HCT116 (cell line): ENCODE measurements at regions not wholly inside any gene's neighbourhood (a gene's known extent, or its start where the extent isn't known, plus 50 kb on each side); places are given as distances from the start of the nearest gene placed in this dataset.

Experiments used
- ATAC-seq: fragments of 200-7000 bp; cut with Tn5 transposase; 2 replicates; pipeline ENCODE4 v1.9.1; 2020; ENCODE audit warnings: mild to moderate bottlenecking, moderate library complexity
- BruUV-seq: library from RNA; stranded (reverse); fragments of 400-500 nt; replicated peaks from 2 replicates; lab custom pipeline; 2021; lab: Mats Ljungman, UMichigan
- CTCF ChIA-PET: fragments of 300-600 bp; sonication (Branson Sonifier 250); formaldehyde crosslinking; loops from one replicate; lab custom pipeline; 2021; ENCODE audit warnings: antibody characterized with exemption; lab: Charles Lee
- POLR2A ChIA-PET: fragments of 300-600, 350-600 bp; sonication (Branson Sonifier 250); formaldehyde crosslinking; loops from one replicate; lab custom pipeline; 2021; ENCODE audit warnings: antibody characterized with exemption; lab: Charles Lee
- RAD21 ChIA-PET, 2 experiments: fragments of 300-600 bp; sonication (Branson Sonifier 250); formaldehyde crosslinking; loops; one replicate each; lab custom pipeline; 2023; ENCODE audit warnings: low total read pairs in 2 of 2; ENCODE audit not compliant: uncharacterized antibody in 2 of 2, unreplicated experiment in 2 of 2, low non-redundant PET in 1 of 2; lab: Charles Lee
- DNase-seq: peaks from one replicate; pipeline ENCODE4 v3.0.0-alpha.2; 2010; ENCODE audit warnings: low read depth, low spot score
- H2AFZ ChIP-seq: fragments of 200-600 bp; shearing (Covaris generic), sonication (generic); 2 replicates; pipeline ENCODE4 v1.6.1; 2017; ENCODE audit warnings: low read depth, mixed run types, mixed read lengths, antibody characterized with exemption, low read length; ENCODE audit not compliant: poor library complexity, severe bottlenecking
- H3K27ac ChIP-seq: 2 replicates; pipeline ENCODE4 v1.5.1; 2012; ENCODE audit warnings: low read depth, low read length
- H3K27me3 ChIP-seq: fragments of 200-600 bp; sonication (generic); 2 replicates; pipeline ENCODE4 v1.6.1; 2016; ENCODE audit warnings: mixed run types, low read length, mixed read lengths; ENCODE audit not compliant: insufficient read depth
- H3K36me3 ChIP-seq, 2 experiments: fragments of 200-500 bp in 1 of 2; fragments of 200-600 bp in 1 of 2; sonication (Bioruptor generic) in 1 of 2; sonication (generic) in 1 of 2; 2 replicates each; pipeline versions ENCODE4 v1.5.1 to v1.6.1; 2014 to 2016; ENCODE audit warnings: low read length in 2 of 2, inconsistent platforms in 1 of 2, mixed read lengths in 1 of 2, mixed run types in 1 of 2; ENCODE audit not compliant: insufficient read depth in 2 of 2, control insufficient read depth in 1 of 2
- H3K4me1 ChIP-seq, 2 experiments: fragments of 200-600 bp in 1 of 2; sonication (generic) in 1 of 2; 2 replicates each; pipeline versions ENCODE4 v1.5.1 to v1.6.1; 2012 to 2017; ENCODE audit warnings: low read length in 2 of 2, inconsistent platforms in 1 of 2, mild to moderate bottlenecking in 1 of 2, mixed read lengths in 1 of 2, mixed run types in 1 of 2, moderate library complexity in 1 of 2; ENCODE audit not compliant: insufficient read depth in 2 of 2, control insufficient read depth in 1 of 2
- H3K4me2 ChIP-seq: fragments of 200-600 bp; sonication (generic); 2 replicates; pipeline ENCODE4 v1.6.1; 2017; ENCODE audit warnings: mixed run types, low read length, mixed read lengths
- H3K4me3 ChIP-seq, 2 experiments: fragments of 200-600 bp in 1 of 2; sonication (generic) in 1 of 2; replicated peaks in 1 of 2; 2 replicates each; pipeline ENCODE4 v1.5.1; 2011 to 2016; ENCODE audit warnings: low read length in 2 of 2, control low read depth in 1 of 2, low read depth in 1 of 2, mild to moderate bottlenecking in 1 of 2, mixed read lengths in 1 of 2, mixed run types in 1 of 2
- H3K79me2 ChIP-seq: fragments of 200-600 bp; sonication (generic); 2 replicates; pipeline ENCODE4 v1.6.1; 2017; ENCODE audit warnings: mild to moderate bottlenecking, mixed run types, low read length, moderate library complexity, mixed read lengths; ENCODE audit not compliant: insufficient read depth
- H3K9ac ChIP-seq: fragments of 200-600 bp; sonication (generic); 2 replicates; pipeline ENCODE4 v1.6.1; 2016; ENCODE audit warnings: low read length, mixed read lengths
- H3K9me2 ChIP-seq: fragments of 200-600 bp; sonication (generic), shearing (Covaris generic); 2 replicates; pipeline ENCODE4 v1.6.1; 2017; ENCODE audit warnings: mixed run types, mild to moderate bottlenecking, moderate library complexity; ENCODE audit not compliant: insufficient read depth
- H3K9me3 ChIP-seq, 2 experiments: fragments of 200-500 bp in 1 of 2; fragments of 200-600 bp in 1 of 2; sonication (Bioruptor generic) in 1 of 2; sonication (generic) in 1 of 2; 2 replicates each; pipeline ENCODE4 v1.6.1; 2014 to 2017; ENCODE audit warnings: low read length in 2 of 2, mixed read lengths in 2 of 2, inconsistent platforms in 1 of 2, low read depth in 1 of 2, mild to moderate bottlenecking in 1 of 2, mixed run types in 1 of 2, moderate library complexity in 1 of 2; ENCODE audit not compliant: control insufficient read depth in 1 of 2, insufficient read depth in 1 of 2
- H4K20me1 ChIP-seq: fragments of 200-600 bp; sonication (generic), shearing (Covaris generic); 2 replicates; pipeline ENCODE4 v1.6.1; 2017; ENCODE audit warnings: mixed run types, mild to moderate bottlenecking, moderate library complexity; ENCODE audit not compliant: insufficient read depth
- CBX3 ChIP-seq: IDR thresholded peaks from 2 replicates; pipeline ENCODE4 v1.6.1; 2012; ENCODE audit warnings: low read depth
- CEBPB ChIP-seq: IDR thresholded peaks from 2 replicates; pipeline ENCODE4 v1.6.1; 2012; ENCODE audit warnings: low read depth
- EGR1 ChIP-seq: IDR thresholded peaks from 2 replicates; pipeline ENCODE4 v1.6.1; 2012; ENCODE audit warnings: low read depth
- ELF1 ChIP-seq: IDR thresholded peaks from 2 replicates; pipeline ENCODE4 v1.6.1; 2012; ENCODE audit warnings: low read depth, borderline replicate concordance
- EZH2 ChIP-seq: fragments of 200-600 bp; sonication (generic); IDR thresholded peaks from 2 replicates; pipeline ENCODE4 v1.6.1; 2017; ENCODE audit warnings: antibody characterized with exemption, mixed run types
- EZH2phosphoT487 ChIP-seq: fragments of 200-600 bp; IDR thresholded peaks from 2 replicates; pipeline ENCODE4 v1.6.1; 2018; ENCODE audit warnings: antibody characterized with exemption, borderline replicate concordance
- FOSL1 ChIP-seq: IDR thresholded peaks from 2 replicates; pipeline ENCODE4 v1.6.1; 2012; ENCODE audit warnings: low read depth
- JUND ChIP-seq: IDR thresholded peaks from 2 replicates; pipeline ENCODE4 v1.6.1; 2012
- POLR2AphosphoS5 ChIP-seq: IDR thresholded peaks from 2 replicates; pipeline ENCODE4 v1.6.1; 2011; ENCODE audit warnings: mild to moderate bottlenecking, low read depth, low read length, moderate library complexity
- RAD21 ChIP-seq: IDR thresholded peaks from 2 replicates; pipeline ENCODE4 v1.6.1; 2012; ENCODE audit warnings: low read depth, mild to moderate bottlenecking
- SIN3A ChIP-seq: IDR thresholded peaks from 2 replicates; pipeline ENCODE4 v1.6.1; 2012; ENCODE audit warnings: low read depth
- SP1 ChIP-seq: IDR thresholded peaks from 2 replicates; pipeline ENCODE4 v1.6.1; 2012; ENCODE audit warnings: low read depth
- SRF ChIP-seq: IDR thresholded peaks from 2 replicates; pipeline ENCODE4 v1.6.1; 2012; ENCODE audit warnings: low read depth
- ZFX ChIP-seq: fragments of 450-650 bp; IDR thresholded peaks from 2 replicates; pipeline ENCODE4 v1.6.1; 2017
- ZNF274 ChIP-seq: fragments of 200-500 bp; sonication (Bioruptor generic); IDR thresholded peaks from 2 replicates; pipeline ENCODE4 v1.6.1; 2014; ENCODE audit warnings: mild to moderate bottlenecking, low read depth, low read length, inconsistent platforms
- intact Hi-C: fragments of 100-400 bp; cut with micrococcal nuclease; formaldehyde crosslinking; loops from 2 replicates; pipeline ENCODE4 v1.10.0; 2022
- TF ChIP-seq, protein P1 (sequence below): IDR thresholded peaks from 2 replicates; pipeline ENCODE4 v1.6.1; 2012
- TF ChIP-seq, protein P2 (sequence below): IDR thresholded peaks from 2 replicates; pipeline ENCODE4 v1.6.1; 2011; ENCODE audit warnings: mild to moderate bottlenecking, low read length, moderate library complexity; ENCODE audit not compliant: insufficient replicate concordance; ENCODE audit errors: extremely low read depth
- TF ChIP-seq, protein P3 (sequence below): IDR thresholded peaks from 2 replicates; pipeline ENCODE4 v1.6.1; 2012; ENCODE audit warnings: low read depth
- TF ChIP-seq, protein P4 (sequence below): IDR thresholded peaks from 2 replicates; pipeline ENCODE4 v1.6.1; 2012

DNA sequence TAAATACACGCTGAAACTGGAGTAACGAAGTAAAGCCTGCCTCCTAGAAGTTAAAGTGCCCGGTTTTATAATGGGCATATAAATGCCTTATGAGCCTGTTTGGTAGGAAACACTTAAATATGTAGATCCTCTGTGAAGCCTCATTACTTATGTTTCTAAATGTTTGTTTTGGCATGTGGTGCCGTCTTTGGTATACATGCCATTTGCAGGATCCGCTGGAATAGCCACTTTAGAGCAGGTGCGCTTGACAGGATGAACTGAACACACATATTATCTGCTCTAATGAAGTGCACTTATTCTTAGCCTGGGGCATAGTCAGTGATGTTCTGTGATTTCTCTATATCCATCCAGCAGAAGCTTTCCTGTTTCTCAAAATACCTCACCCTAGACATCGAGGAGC, 778.1 kb upstream of the WWC1 start:
- DNase-seq = no peak
- no peaks in the 10 kb centered on the region for H3K9me2 ChIP-seq
- no peak overlapping the region for H3K4me2 ChIP-seq
- no peak overlapping the region for H2AFZ ChIP-seq
- H3K9ac ChIP-seq = no peak overlapping the region
- intact Hi-C loops = no loop called here
- no peak overlapping the region for H3K4me3 ChIP-seq
- ChIA-PET CTCF (no interaction called here), RAD21 (no interaction called here), POLR2A (no interaction called here)
- no peaks in the 10 kb centered on the region for H3K36me3 ChIP-seq
- TF ChIP-seq CEBPB = no peak
- no peak for TF ChIP-seq EZH2phosphoT487
- no peak for TF ChIP-seq RAD21
- TF ChIP-seq, protein P1, sequence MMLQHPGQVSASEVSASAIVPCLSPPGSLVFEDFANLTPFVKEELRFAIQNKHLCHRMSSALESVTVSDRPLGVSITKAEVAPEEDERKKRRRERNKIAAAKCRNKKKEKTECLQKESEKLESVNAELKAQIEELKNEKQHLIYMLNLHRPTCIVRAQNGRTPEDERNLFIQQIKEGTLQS = no peak
- TF ChIP-seq ZNF274 = no peak
- TF ChIP-seq SIN3A = no peak
- TF ChIP-seq, protein P2, sequence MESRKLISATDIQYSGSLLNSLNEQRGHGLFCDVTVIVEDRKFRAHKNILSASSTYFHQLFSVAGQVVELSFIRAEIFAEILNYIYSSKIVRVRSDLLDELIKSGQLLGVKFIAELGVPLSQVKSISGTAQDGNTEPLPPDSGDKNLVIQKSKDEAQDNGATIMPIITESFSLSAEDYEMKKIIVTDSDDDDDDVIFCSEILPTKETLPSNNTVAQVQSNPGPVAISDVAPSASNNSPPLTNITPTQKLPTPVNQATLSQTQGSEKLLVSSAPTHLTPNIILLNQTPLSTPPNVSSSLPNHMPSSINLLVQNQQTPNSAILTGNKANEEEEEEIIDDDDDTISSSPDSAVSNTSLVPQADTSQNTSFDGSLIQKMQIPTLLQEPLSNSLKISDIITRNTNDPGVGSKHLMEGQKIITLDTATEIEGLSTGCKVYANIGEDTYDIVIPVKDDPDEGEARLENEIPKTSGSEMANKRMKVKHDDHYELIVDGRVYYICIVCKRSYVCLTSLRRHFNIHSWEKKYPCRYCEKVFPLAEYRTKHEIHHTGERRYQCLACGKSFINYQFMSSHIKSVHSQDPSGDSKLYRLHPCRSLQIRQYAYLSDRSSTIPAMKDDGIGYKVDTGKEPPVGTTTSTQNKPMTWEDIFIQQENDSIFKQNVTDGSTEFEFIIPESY = no peak
- TF ChIP-seq FOSL1 = no peak
- TF ChIP-seq, protein P3, sequence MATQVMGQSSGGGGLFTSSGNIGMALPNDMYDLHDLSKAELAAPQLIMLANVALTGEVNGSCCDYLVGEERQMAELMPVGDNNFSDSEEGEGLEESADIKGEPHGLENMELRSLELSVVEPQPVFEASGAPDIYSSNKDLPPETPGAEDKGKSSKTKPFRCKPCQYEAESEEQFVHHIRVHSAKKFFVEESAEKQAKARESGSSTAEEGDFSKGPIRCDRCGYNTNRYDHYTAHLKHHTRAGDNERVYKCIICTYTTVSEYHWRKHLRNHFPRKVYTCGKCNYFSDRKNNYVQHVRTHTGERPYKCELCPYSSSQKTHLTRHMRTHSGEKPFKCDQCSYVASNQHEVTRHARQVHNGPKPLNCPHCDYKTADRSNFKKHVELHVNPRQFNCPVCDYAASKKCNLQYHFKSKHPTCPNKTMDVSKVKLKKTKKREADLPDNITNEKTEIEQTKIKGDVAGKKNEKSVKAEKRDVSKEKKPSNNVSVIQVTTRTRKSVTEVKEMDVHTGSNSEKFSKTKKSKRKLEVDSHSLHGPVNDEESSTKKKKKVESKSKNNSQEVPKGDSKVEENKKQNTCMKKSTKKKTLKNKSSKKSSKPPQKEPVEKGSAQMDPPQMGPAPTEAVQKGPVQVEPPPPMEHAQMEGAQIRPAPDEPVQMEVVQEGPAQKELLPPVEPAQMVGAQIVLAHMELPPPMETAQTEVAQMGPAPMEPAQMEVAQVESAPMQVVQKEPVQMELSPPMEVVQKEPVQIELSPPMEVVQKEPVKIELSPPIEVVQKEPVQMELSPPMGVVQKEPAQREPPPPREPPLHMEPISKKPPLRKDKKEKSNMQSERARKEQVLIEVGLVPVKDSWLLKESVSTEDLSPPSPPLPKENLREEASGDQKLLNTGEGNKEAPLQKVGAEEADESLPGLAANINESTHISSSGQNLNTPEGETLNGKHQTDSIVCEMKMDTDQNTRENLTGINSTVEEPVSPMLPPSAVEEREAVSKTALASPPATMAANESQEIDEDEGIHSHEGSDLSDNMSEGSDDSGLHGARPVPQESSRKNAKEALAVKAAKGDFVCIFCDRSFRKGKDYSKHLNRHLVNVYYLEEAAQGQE = no peak
- TF ChIP-seq EZH2 = no peak
- no peak for TF ChIP-seq EGR1
- no peak for TF ChIP-seq JUND
- TF ChIP-seq SP1 = no peak
- no peak for TF ChIP-seq POLR2AphosphoS5
- TF ChIP-seq, protein P4, sequence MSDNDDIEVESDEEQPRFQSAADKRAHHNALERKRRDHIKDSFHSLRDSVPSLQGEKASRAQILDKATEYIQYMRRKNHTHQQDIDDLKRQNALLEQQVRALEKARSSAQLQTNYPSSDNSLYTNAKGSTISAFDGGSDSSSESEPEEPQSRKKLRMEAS = no peak
- no peak for TF ChIP-seq CBX3
- TF ChIP-seq ELF1 = no peak
- no peak for TF ChIP-seq SRF
- TF ChIP-seq ZFX = no peak
- no peak overlapping the region for H3K27ac ChIP-seq
- no peaks in the 10 kb centered on the region for H3K79me2 ChIP-seq
- no peaks in the 10 kb centered on the region for H3K4me1 ChIP-seq
- H4K20me1 ChIP-seq = no peaks in the 10 kb centered on the region
- no peaks in the 10 kb centered on the region for H3K27me3 ChIP-seq
- H3K9me3 ChIP-seq = no peaks in the 10 kb centered on the region
- no TSS peak for BruUV-seq
- no peak for ATAC-seq
